Activated CD4-positive, alpha-beta T cell treated with anti-CD3 and anti-CD28 coated beads, Interleukin-10, Interleukin-2, amounts not matched to agents 100 ng/mL and 50 ng/mL, durations not matched to agents 16 hours and 8 hours (primary cell): ENCODE measurements at regions not wholly inside any gene's neighbourhood (a gene's known extent, or its start where the extent isn't known, plus 50 kb on each side); places are given as distances from the start of the nearest gene placed in this dataset.

Experiments used
- DNase-seq: peaks from one replicate; pipeline ENCODE4 v3.0.0-alpha.2; 2020

DNA sequence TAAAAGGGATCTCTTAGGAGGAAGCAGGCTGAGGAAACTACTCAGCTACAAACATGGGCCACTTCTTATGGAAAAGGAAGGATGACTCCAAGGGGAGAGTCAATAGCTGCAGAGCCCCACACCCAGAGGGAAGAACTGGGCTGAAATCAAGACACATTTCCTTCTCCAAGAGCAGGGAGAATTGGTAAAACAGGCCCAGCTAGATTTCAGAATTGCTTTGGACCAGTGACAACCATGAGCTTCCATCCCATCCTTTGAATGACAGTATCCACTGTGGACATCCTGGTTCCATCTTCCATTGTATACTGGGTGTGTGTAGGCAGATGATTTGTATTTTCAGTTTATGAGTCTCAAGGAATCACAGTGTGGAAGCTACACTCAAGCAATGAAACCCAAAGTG, 267.5 kb downstream of the IRF8 start:
- DNase-seq = no peak

DNA sequence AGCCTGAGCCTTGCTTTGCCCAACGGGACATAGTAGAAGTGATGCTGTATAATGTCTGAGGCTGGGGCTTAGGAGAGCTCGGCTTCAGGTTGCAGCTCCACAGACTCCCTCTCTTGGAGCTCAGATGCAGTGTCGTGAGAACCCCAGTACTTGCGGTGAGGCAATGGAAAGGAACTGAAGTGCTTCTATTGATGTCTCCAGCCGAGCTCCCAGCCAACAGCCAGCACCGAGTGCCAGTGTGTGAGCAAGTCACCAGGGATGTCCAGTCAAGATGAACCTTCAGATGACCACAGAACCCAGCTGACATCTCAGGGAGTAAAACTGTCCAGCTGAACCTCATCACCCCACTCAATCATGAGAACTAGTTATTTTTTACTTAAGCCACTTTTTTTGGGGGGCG, 268.1 kb downstream of the IRF8 start:
- no peak for DNase-seq

DNA sequence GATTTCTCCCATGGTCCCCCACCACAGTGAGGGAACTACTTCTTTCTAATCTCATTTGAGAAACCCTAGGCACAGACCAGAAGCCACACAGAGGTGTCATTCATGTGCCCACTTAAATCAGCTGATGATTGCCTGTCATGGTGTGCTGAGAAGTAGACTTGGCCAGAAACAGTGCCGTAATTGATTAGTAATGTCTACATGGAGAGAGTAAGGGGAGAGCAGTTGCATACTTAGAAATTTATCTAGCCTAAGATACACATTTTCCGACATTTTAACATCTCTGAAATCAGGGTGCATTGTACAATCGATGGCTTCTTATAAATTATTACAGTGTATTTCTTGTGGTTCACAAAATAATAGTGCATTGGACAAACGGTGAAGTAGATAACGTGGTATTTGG, 271.8 kb downstream of the IRF8 start:
- no peak for DNase-seq

DNA sequence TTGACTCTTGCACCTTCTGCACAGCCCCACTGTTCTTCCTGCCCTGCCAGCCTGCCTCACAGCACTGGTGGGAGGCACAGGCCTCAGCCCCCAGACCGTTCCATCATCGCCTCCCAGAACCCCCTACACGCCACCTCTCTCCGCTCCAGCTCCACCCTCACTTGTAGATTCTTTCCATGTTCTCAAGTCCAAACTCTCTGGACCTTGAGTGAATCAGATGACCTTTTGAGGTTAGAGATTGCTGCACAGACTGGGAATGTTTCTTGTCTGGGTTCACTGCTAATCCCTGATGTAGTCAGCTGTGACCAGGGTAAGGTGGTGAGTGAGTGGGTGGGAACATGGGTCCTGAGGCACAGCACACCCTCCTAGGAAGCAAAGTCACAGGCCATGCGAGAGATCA, 272.4 kb downstream of the IRF8 start:
- DNase-seq = no peak

DNA sequence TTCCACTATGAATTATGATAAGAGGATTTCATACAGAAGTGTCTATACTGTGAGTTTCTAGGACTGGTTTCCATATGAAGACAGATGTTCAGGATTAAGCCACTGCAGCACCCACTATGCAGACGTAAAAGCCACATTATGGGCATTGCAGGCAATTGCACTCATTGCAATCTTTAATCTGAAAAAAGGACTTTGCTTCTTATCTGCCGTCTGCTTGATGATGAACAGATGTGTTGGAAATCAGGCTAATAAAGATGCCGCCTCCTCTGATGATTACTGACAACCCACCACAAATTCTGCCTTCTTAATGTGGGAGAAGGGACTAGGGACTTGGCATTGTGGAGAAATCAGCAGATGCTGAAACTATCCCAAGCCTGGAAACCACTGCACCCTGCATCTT, 276.9 kb downstream of the IRF8 start:
- DNase-seq = no peak

DNA sequence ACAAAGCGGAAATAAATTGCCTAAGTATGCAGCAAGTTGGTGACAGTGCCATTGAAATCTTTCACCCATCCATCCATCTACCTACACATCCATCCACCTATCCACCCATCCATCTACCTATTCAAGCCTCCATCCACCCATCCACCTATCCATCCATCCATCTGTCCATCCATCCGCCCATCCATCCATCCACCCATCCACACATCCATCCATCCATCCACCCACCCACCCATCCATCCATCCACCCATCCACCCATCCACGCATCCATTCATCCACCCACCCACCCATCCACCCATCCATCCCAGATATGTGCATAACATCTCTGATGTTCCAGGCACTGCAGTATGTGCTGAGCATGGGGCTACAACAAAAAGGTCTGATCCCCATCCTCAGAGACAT, 277.5 kb downstream of the IRF8 start:
- DNase-seq = no peak

DNA sequence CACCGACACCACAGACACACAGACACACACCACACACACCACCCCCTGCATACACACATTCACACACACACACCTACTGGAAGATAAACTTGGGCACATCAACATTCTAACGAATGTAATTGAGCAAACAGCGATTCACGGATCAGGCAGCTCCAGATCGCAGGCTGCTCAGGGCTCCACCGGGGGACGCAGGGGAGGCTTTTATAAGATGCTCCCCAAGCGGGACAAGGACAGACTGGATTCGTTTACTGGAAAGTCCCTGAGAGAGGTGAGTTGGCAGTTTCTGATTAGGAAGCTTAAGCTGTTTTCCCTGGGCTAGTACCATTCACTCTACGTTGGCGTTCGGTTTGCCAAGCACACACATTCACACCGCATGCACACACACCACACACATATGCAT, 281.3 kb downstream of the IRF8 start:
- DNase-seq = no peak

DNA sequence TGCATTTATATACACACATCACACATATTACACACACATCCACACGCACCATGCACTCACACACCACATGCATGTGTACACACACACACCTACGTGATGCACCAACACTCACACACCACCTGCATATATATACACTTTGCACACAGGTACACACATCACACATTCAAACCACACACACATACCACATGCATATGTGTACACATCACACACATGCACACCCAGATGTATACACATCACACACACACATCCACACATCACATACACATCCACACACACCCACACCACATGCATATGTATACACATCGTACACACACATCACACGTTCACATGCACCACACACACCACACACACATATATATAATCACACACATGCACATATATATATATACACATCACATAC, 281.8 kb downstream of the IRF8 start:
- DNase-seq = no peak

DNA sequence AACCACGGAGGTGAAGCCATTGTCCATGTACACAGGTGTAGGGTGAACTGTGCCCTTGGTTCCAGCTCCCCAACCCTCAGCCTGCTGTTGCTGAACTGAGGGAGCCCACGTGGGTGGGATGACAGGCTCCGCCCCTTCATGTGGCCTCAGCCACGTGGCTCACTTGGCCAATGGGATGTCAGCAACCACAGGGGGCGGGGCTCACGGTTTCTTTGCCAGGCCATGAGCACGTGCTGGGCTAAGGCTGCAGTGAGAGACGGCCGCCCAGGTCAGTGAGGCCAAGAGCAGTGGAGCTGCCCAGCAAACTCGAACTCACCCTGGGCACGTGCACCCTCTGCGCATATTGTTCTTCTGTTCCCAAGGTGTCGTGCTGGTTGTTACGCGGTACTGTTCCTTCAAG, 282.6 kb downstream of the IRF8 start:
- no peak for DNase-seq

DNA sequence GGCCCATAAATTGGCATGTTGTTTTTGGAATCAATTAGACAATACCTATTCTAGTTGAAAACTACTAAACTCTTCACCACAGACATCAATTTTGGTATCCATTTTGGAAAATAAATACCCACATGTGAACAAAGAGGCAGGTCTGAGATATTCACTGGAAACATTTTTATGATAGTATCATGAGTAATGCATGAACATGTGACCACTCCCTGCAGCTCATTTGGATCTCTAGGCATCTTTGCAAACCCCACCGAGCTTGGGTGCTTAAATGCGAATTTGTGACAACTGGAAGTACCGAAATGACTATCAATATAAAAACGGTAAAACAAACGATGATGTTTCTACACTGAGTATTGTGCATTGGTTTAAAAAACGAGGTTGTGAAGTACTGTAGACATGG, 285.2 kb downstream of the IRF8 start:
- DNase-seq = no peak

DNA sequence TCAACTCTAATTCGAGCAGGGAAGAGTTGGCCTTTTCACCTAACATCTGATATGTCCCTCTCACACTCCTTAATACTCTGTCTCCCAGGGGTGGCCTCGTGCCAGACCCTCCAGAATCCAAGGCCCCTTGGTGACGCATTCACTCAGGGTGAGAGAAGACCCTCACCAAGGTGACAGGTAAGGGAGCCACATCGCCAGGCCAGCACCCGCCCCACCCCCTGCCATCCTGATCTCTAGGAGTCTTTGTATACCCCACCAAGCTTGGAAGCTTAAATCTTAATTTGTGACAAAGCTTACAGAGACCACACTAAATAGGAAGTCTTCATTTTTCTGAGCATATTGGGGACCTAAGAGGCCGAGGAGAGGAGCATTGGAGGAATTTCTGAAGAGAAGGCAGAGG, 286.1 kb downstream of the IRF8 start:
- DNase-seq = no peak

DNA sequence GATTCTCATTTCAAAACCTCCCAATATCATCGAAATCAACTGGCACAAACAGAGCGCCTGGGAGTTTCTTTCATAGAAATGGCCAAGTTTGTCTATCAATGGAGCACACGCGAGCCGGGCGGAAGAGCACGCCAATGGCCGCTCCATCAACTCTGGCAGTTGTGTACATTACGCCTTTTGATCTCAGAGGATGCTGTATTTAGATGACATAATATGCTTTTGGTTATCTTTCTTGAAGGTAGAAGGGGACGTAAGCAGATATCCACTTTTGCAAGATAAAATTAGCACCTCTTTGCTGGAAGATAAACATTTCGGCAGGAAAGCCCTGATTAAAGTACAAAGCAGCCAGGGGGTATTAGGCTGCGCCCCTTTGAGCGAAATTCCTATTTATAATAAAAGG, 287.4 kb downstream of the IRF8 start:
- no peak for DNase-seq

DNA sequence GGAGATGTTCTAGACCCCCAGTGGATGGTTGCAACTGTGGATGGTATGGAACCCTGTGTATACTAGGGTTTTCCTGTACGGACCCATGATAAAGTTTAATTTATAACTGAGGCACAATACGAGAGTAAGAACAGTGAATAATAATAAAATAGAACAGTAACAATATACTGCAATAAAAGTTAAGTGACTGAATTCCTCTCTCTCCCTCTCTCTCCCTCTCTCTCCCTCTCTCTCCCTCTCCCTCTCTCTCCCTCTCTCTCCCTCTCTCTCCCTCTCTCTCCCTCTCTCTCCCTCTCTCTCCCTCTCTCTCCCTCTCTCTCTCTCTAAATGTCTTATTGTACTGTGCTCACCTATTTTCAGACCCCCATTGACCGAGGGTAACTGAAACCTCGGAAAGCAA, 291.0 kb downstream of the IRF8 start:
- DNase-seq = no peak

DNA sequence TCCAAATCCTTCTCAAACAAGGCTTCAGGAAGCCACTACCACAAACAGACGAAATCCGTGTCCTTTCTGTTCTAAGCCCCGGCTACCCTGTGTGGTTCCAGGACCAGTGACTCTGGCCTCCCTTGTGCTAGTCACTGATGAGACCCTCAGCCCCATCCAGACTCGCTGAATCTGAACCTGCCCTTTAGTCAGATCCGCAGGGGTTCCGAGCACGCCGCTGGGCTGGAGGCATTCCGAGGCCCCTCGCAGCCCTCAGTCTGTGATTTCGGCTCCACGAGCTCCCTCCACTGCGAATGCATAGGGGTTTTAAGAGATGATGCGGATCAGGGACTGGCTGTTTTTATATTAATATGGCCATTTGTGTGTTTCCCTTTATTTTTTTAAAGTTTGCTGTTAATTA, 292.7 kb downstream of the IRF8 start:
- no peak for DNase-seq

DNA sequence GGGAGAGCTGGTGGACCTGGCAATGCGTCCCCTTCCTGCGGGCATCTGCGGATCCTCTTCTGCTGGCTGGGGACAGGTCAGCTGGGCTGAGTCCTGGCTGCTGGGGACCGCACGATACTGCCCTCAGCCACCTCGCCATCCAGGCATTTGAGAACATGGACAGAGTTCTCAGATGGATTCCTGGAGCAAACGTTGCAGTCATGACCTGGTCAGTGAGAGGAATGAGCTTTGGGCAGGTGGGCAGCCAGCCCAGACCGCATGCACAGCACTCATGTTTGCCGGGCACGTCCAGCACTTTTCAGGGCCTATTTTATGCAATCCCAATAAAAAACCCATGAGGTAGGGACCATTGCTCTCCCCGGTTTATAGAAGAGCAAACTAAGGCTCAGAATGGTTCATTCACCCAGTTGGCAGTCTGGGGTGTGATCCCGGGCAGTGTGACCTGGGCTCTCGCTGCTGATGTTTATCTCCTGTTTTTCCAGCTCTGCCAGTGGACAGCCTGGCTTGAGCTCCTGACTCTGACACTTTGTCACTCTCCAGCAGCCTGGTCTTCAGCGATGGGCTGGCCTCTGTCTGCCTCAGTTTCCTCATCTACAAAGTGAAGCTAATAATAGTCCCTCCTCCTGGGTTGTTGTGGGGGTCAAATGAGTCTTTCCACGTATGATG, 294.7 kb downstream of the IRF8 start:
- DNase-seq = no peak

DNA sequence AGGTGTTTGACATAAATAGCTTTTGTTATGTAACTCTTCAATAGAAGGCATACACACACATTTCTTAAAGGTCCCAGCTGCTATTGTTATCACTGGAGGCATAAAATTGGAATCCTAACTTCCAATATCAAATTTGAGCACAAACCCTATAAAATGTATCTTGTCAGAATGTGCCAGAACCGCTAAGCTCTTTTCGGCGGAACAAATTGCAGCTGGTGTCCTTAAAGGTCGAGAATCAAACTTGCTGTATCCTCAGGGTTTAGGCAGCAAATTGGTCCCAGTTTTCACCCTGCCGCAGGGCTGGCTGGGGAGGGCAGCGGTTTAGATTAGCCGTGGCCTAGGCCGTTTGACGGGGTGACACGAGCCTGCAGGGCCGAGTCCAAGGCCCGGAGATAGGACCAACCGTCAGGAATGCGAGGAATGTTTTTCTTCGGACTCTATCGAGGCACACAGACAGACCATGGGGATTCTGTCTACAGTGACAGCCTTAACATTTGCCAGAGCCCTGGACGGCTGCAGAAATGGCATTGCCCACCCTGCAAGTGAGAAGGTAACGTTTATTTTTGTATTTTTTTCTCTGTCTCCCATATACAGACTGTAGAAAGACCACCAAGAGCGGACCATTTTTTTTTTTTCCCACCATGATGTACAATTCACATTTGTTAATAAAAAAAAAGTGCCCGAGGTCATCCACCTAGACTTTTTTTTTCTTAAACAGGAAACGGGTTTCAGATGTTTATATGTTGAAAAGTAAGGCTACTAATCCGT, 297.1 kb downstream of the IRF8 start:
- no peak for DNase-seq

DNA sequence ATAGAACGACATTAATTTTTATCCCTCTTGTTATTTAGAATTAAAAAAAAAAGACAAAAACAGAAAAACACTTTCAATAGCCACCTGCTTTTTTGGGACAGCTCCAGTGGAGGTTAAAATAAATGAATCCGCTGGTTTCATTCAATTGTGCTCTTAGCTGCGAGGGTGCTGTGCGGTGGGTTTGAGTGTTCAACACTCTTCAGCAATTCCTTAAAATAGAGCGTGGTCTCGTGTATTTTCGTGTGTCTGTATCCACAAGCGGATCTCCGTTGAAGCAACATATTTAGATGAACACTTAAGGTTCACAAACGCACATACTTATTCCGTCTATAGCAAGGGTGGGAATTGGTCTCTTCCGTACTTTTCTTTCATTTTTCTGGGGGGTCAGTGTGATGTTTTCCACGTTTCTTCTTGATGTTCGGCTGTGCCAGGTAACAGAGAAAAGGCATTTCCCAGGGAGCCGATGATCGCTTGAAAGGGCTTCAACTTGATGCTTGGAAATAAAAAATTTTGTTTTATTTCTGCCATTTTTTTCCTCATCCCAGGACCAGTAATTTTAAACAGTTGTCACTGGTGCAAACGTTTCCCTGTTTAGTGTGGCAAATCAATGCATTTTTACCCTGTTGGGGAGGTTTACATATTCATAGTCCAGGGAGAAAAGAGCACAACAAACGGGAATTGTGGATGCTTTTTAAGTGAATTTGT, 297.9 kb downstream of the IRF8 start:
- no peak for DNase-seq

DNA sequence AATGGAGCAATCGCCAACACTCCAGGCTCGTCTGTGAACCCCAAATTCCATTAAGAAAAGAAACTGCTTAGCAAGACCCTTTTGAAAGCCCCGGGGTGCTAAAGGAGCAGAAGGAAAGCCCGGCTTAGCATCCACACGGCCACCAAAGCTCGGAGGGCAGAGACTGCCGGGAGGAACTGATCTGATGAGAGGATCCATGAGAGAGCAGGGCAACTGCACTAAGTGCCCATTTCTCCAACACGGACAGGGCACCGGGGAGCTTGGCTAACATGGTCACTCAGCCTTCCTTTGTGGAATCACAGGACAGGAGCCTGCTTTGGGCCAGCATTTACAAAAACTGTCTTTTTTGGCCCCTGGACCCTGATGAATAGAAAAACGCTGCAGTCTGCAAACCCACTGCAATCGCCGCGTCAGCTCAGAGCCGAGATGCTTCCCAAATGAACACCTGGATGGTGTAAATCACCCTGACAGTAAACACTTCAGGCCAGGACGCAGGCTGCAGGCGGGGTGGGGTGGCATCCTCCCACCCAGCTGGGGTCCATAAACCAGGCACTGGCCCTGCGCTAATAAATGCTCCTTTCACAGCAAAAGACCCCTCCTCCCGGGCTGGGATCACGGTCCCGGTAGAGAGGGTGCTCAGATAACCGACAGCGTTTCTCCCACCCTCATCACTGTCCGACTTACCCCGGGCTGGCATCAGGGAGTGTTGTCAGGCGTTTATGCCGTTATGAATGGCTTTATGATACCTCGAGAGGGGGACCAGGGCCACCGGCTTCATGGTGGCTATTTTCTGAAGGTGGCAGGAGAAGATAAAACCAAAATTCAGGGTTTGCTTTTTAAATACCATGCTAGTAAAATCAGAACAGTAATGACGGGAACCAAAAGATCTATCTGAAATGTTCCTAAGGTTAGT, 299.5 kb downstream of the IRF8 start:
- no peak for DNase-seq

DNA sequence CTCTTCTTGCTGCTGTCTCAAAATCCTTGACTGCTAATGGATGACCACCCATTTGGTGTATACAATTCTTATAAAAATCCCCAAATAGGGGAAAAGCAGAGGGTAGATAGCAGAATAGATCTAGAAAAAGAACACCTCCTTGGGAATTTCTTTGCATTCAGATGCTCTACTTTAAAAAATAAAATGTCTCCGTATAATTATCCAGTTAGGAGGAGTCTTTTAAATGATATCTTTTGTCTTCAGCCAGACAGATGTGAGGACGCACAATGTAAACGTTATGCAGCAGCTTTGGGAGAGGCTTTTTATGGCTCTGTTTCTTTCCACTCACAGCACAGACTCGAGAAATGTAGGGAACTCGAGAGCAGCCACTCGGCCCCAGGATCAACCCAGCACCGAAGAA, 300.2 kb downstream of the IRF8 start:
- no peak for DNase-seq

DNA sequence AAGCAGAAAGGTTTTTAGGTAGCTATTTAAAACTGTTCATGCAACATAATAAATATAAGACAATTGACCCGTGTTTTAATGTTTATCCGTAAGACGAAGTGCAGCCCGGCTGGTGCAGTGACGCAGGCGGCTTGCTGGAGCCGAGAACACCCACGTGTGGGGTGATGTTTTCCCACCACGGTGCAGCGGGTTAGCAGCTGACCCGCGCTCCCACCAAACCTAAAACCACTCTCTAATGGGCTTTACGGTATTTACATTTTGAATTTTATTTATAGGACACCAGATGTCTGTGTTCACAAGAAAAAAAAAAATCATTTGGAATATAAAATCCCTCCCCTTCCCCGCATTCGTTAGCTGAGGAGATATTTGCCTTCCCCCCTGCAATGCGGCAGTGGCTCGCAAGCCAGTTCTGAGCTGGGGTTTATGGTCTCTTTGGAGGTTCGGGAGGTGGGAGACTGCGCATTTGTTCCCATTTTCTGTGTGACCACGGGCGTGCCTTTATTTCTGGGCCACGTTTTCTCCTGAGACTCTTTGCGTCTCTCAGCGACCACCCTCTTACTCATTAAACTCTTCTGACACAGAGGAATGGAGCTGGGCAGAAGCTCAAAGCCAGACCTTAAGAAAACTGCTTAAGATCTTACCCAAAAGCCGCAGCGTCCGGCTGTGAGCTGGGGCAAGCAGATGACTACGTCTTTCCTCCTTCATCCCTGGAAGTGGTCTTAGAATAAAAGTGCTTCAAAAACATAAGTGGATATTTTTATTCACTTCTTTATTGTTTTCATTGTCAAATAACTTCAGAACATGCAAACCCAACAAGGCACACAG, 301.1 kb downstream of the IRF8 start:
- DNase-seq = no peak

DNA sequence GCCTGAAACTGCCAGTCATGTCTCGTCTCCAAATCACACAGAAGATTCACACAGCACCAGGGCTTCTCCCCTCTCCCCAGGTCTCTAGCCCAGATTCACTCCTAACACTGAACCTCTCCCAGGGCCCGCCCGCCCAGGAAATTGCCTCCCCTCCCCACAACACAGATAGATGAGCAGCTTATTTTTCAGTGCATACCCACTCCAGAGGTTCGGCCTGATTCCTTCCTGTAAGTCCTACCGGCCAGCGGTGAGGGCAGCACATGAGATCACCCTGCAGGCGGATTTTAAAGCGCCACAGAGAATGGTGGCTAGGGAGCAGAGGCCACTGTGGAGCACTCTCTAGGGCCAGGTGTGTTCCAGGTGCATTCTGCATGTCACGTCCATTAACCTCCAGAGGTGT, 301.8 kb downstream of the IRF8 start:
- DNase-seq = no peak

DNA sequence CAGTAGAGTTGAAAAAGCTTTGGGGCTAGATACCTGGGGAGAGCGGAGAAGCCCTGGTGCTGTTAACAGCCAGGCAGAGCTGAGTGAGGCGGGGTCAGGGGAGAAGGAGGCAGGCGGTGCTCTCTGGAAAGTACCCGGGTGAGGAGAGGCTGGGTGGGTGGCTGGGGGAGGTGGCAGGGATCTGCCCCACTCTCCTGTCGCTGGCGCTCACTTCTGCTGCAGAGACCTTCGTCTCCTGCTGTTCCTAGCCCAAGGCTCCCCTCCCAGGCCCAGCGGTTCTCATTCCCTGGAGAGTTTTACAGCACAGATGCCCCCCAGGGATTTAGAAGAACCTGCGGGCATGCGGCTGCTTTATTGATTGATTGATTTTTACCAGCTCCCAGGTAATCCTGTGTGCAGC, 302.8 kb downstream of the IRF8 start:
- DNase-seq = no peak
